Endothelial cell of umbilical vein (primary cell): ENCODE measurements at regions not wholly inside any gene's neighbourhood (a gene's known extent, or its start where the extent isn't known, plus 50 kb on each side); places are given as distances from the start of the nearest gene placed in this dataset.

Experiments
- BruUV-seq: library from RNA; stranded (reverse); fragments of 400-500 nt; replicated peaks from 2 replicates; lab custom pipeline; 2021; lab: Mats Ljungman, UMichigan
- CTCF ChIA-PET: fragments of 300-600, 350-600 bp; sonication (Branson Sonifier 250); formaldehyde crosslinking; loops from one replicate; lab custom pipeline; 2021; ENCODE audit warnings: antibody characterized with exemption, inconsistent platforms; lab: Charles Lee
- POLR2A ChIA-PET: fragments of 300-600, 350-600 bp; sonication (Branson Sonifier 250); formaldehyde crosslinking; loops from one replicate; lab custom pipeline; 2021; ENCODE audit warnings: antibody characterized with exemption, inconsistent platforms; lab: Charles Lee
- DNase-seq: peaks from one replicate; pipeline ENCODE4 v3.0.0-alpha.2; 2011; ENCODE audit warnings: low read depth, low spot score
- FAIRE-seq: peaks from 2 replicates; lab custom pipeline; 2011; peaks lifted over from hg19 to GRCh38; lab: Jason Lieb, UNC
- H2AFZ ChIP-seq: 2 replicates; pipeline ENCODE4 v1.6.0; 2012; ENCODE audit warnings: low read depth, low read length, control low read depth, inconsistent platforms
- H3K27ac ChIP-seq: 2 replicates; pipeline ENCODE4 v1.5.1; 2011; ENCODE audit warnings: low read depth, mild to moderate bottlenecking, control low read depth, low read length, moderate library complexity; ENCODE audit not compliant: insufficient read depth
- H3K27me3 ChIP-seq, 2 experiments: 2 replicates each; pipeline versions ENCODE4 v1.6.0 to v1.6.1; 2011; ENCODE audit warnings: low read length in 2 of 2, mixed read lengths in 1 of 2; ENCODE audit not compliant: control insufficient read depth in 2 of 2, insufficient read depth in 2 of 2
- H3K36me3 ChIP-seq, 2 experiments: 2 replicates in 1 of 2; 3 replicates in 1 of 2; pipeline ENCODE4 v1.5.1; 2011; ENCODE audit warnings: low read length in 2 of 2, mild to moderate bottlenecking in 1 of 2, moderate library complexity in 1 of 2; ENCODE audit not compliant: control insufficient read depth in 2 of 2, insufficient read depth in 2 of 2; ENCODE audit errors: extremely low read depth in 1 of 2
- H3K4me1 ChIP-seq: 3 replicates; pipeline ENCODE4 v1.5.1; 2011; ENCODE audit warnings: mild to moderate bottlenecking, low read length; ENCODE audit not compliant: control insufficient read depth, insufficient read depth; ENCODE audit errors: extremely low read depth
- H3K4me2 ChIP-seq: 2 replicates; pipeline ENCODE4 v1.6.1; 2011; ENCODE audit warnings: low read length, control low read depth, mixed read lengths; ENCODE audit not compliant: insufficient read depth
- H3K4me3 ChIP-seq, 3 experiments: fragments of 200-600 bp in 1 of 3; sonication (generic), shearing (Covaris generic) in 1 of 3; replicated peaks in 1 of 3; 2 replicates each; pipeline ENCODE4 v1.5.1; 2011 to 2016; ENCODE audit warnings: control low read depth in 3 of 3, low read length in 3 of 3, mild to moderate bottlenecking in 2 of 3, inconsistent platforms in 1 of 3, low read depth in 1 of 3, moderate library complexity in 1 of 3; ENCODE audit not compliant: insufficient read depth in 1 of 3
- H3K79me2 ChIP-seq: 2 replicates; pipeline ENCODE4 v1.6.0; 2012; ENCODE audit warnings: low read length, inconsistent platforms; ENCODE audit not compliant: control insufficient read depth, insufficient read depth
- H3K9ac ChIP-seq: replicated peaks from 2 replicates; pipeline ENCODE3; 2011; ENCODE audit warnings: low read length, control low read depth; ENCODE audit not compliant: insufficient read depth; ENCODE audit errors: extremely low read depth
- H3K9me1 ChIP-seq: replicated peaks from 3 replicates; pipeline ENCODE4 v1.6.0; 2011; ENCODE audit warnings: mild to moderate bottlenecking, low read length; ENCODE audit not compliant: control insufficient read depth, insufficient read depth; ENCODE audit errors: extremely low read depth
- H3K9me3 ChIP-seq: replicated peaks from 2 replicates; pipeline ENCODE4 v1.5.1; 2012; ENCODE audit warnings: low read length, inconsistent platforms; ENCODE audit not compliant: control insufficient read depth, insufficient read depth
- H4K20me1 ChIP-seq: replicated peaks from 2 replicates; pipeline ENCODE3; 2011; ENCODE audit warnings: mild to moderate bottlenecking, low read length; ENCODE audit not compliant: control insufficient read depth, insufficient read depth; ENCODE audit errors: extremely low read depth
- EZH2 ChIP-seq: IDR thresholded peaks from 2 replicates; pipeline ENCODE4 v1.6.1; 2012; ENCODE audit warnings: borderline replicate concordance, low read depth, mild to moderate bottlenecking, moderate library complexity, low read length, inconsistent platforms; ENCODE audit not compliant: severe bottlenecking
- FOS ChIP-seq: IDR thresholded peaks from 2 replicates; pipeline ENCODE4 v1.6.1; 2011; ENCODE audit warnings: mild to moderate bottlenecking, low read length, moderate library complexity, borderline replicate concordance; ENCODE audit not compliant: insufficient read depth
- GATA2 ChIP-seq: IDR thresholded peaks from 2 replicates; pipeline ENCODE4 v1.7.0; 2011; ENCODE audit warnings: low read depth, mild to moderate bottlenecking, moderate library complexity, mixed read lengths, low read length; ENCODE audit not compliant: insufficient read length, insufficient read depth
- JUN ChIP-seq: IDR thresholded peaks from 2 replicates; pipeline ENCODE4 v1.6.1; 2011; ENCODE audit warnings: borderline replicate concordance, low read depth; ENCODE audit not compliant: insufficient read length, insufficient read depth
- MAX ChIP-seq: IDR thresholded peaks from 2 replicates; pipeline ENCODE4 v1.6.1; 2011; ENCODE audit not compliant: insufficient read depth, insufficient read length
- MYC ChIP-seq: IDR thresholded peaks from one replicate; pipeline ENCODE4 v1.6.1; 2011; ENCODE audit warnings: mild to moderate bottlenecking, low read depth, low read length
- POLR2A ChIP-seq: IDR thresholded peaks from 2 replicates; pipeline ENCODE4 v1.6.1; 2012; ENCODE audit warnings: low read depth, mild to moderate bottlenecking, control low read depth, low read length
- POLR2AphosphoS5 ChIP-seq: IDR thresholded peaks from 2 replicates; pipeline ENCODE4 v1.6.1; 2012; ENCODE audit warnings: low read depth, mild to moderate bottlenecking, control low read depth, low read length, moderate library complexity; ENCODE audit not compliant: insufficient read depth
- dilution Hi-C: fragments of 300-500 bp; cut with MboI; formaldehyde crosslinking; loops from one replicate; pipeline ENCODE4 v1.15.0; 2019; ENCODE audit warnings: low sequenced_read_pairs; ENCODE audit not compliant: extremely low pct_ligation_motif_present
- intact Hi-C: fragments of 100-400 bp; cut with micrococcal nuclease; formaldehyde crosslinking; loops from one replicate; pipeline ENCODE4 v1.10.0; 2022

GRCh38 chr4:187724456-187724855, 271.1 kb upstream of the ZFP42 start:
- FAIRE-seq, result no peak
- dilution Hi-C loops (no loop called here), intact Hi-C loops (no loop called here)
- no peak overlapping the region for H3K27ac ChIP-seq
- no peak overlapping the region for H3K4me3 ChIP-seq
- no peaks in the 10 kb centered on the region for H4K20me1 ChIP-seq
- DNase-seq, result no peak
- H3K9ac ChIP-seq, result no peak overlapping the region
- H2AFZ ChIP-seq, result no peak overlapping the region
- no peaks in the 10 kb centered on the region for H3K27me3 ChIP-seq
- no TSS peak for BruUV-seq
- peaks cover 4% of the 10 kb centered on the region for H3K9me3 ChIP-seq
- H3K36me3 ChIP-seq, result no peaks in the 10 kb centered on the region
- ChIA-PET CTCF (no interaction called here), POLR2A (no interaction called here)
- TF ChIP-seq JUN (no peak), MAX (no peak), POLR2AphosphoS5 (no peak), POLR2A (no peak), MYC (no peak), GATA2 (no peak), EZH2 (no peak), FOS (no peak)
- no peaks in the 10 kb centered on the region for H3K9me1 ChIP-seq
- no peaks in the 10 kb centered on the region for H3K4me1 ChIP-seq
- no peaks in the 10 kb centered on the region for H3K79me2 ChIP-seq
- H3K4me2 ChIP-seq, result no peak overlapping the region

GRCh38 chr4:187726485-187726884, 269.1 kb upstream of the ZFP42 start:
- no peaks in the 10 kb centered on the region for H4K20me1 ChIP-seq
- no peaks in the 10 kb centered on the region for H3K36me3 ChIP-seq
- dilution Hi-C loops (no loop called here), intact Hi-C loops (no loop called here)
- H3K27ac ChIP-seq, result no peak overlapping the region
- no peak overlapping the region for H3K4me3 ChIP-seq
- H3K4me2 ChIP-seq, result no peak overlapping the region
- H3K79me2 ChIP-seq, result no peaks in the 10 kb centered on the region
- H3K9ac ChIP-seq, result no peak overlapping the region
- TF ChIP-seq MAX (no peak), MYC (no peak), FOS (no peak), POLR2AphosphoS5 (no peak), POLR2A (no peak), GATA2 (no peak), JUN (no peak)
- no TSS peak for BruUV-seq
- H3K4me1 ChIP-seq, result no peaks in the 10 kb centered on the region
- no peak overlapping the region for H2AFZ ChIP-seq
- FAIRE-seq (no peak), DNase-seq (no peak)
- POLR2A ChIA-PET, result no interaction called here
- CTCF ChIA-PET, result no interaction called here
- peaks cover 8% of the 10 kb centered on the region for H3K9me3 ChIP-seq
- no peaks in the 10 kb centered on the region for H3K9me1 ChIP-seq
- no peaks in the 10 kb centered on the region for H3K27me3 ChIP-seq
